Liver (tissue), 8 donors: ENCODE measurements at regions not wholly inside any gene's neighbourhood (a gene's known extent, or its start where the extent isn't known, plus 50 kb on each side); places are given as distances from the start of the nearest gene placed in this dataset.

ENCODE experiments used
- DNase-seq: peaks from one replicate; pipeline ENCODE4 v3.0.0-alpha.2; 2017; ENCODE audit warnings: low spot score
- H3K27ac ChIP-seq, 2 donors: one replicate each; pipeline ENCODE4 v1.7.0; 2013; ENCODE audit warnings: inconsistent platforms in 2 of 2, low read length in 2 of 2, control low read depth in 1 of 2, low read depth in 1 of 2, mild to moderate bottlenecking in 1 of 2
- H3K27me3 ChIP-seq, 4 donors: one replicate each; pipeline versions ENCODE4 v1.6.1 to v1.7.0; 2013; ENCODE audit warnings: low read length in 3 of 4, inconsistent platforms in 1 of 4, mild to moderate bottlenecking in 1 of 4, moderate library complexity in 1 of 4; ENCODE audit not compliant: control insufficient read depth in 4 of 4, insufficient read depth in 4 of 4
- H3K36me3 ChIP-seq, 4 donors: one replicate each; pipeline versions ENCODE4 v1.6.1 to v1.7.0; 2013; ENCODE audit warnings: low read length in 3 of 4, mild to moderate bottlenecking in 3 of 4, low read depth in 1 of 4, moderate library complexity in 1 of 4; ENCODE audit not compliant: control insufficient read depth in 4 of 4, insufficient read depth in 3 of 4
- H3K4me1 ChIP-seq, 4 donors: one replicate each; pipeline versions ENCODE4 v1.6.1 to v1.7.0; 2013; ENCODE audit warnings: low read length in 3 of 4, mild to moderate bottlenecking in 3 of 4, moderate library complexity in 1 of 4; ENCODE audit not compliant: control insufficient read depth in 4 of 4, insufficient read depth in 4 of 4
- H3K4me3 ChIP-seq, 3 donors: one replicate each; pipeline versions ENCODE4 v1.6.1 to v1.7.0; 2013; ENCODE audit warnings: low read length in 3 of 3, control low read depth in 1 of 3, low read depth in 1 of 3, mild to moderate bottlenecking in 1 of 3
- H3K9ac ChIP-seq, 2 donors: one replicate each; pipeline ENCODE4 v1.7.0; 2013; ENCODE audit warnings: low read length in 2 of 2, mild to moderate bottlenecking in 2 of 2, moderate library complexity in 2 of 2, control low read depth in 1 of 2, low read depth in 1 of 2
- H3K9me3 ChIP-seq, 4 donors: one replicate each; pipeline versions ENCODE4 v1.6.1 to v1.7.0; 2013; ENCODE audit warnings: low read length in 3 of 4; ENCODE audit not compliant: control insufficient read depth in 4 of 4
- ATF3 ChIP-seq: IDR thresholded peaks from 2 replicates; pipeline ENCODE4 v1.6.1; 2016; ENCODE audit warnings: antibody characterized with exemption
- CTCF ChIP-seq: fragments of 150-350 bp; IDR thresholded peaks from 2 replicates; pipeline ENCODE4 v1.5.1; 2017; ENCODE audit warnings: improper control_type of control experiment, low read depth, low read length; ENCODE audit not compliant: missing input control
- EGR1 ChIP-seq, 2 donors: IDR thresholded peaks; 2 replicates each; pipeline ENCODE4 v1.6.1; 2016 to 2018; ENCODE audit warnings: antibody characterized with exemption in 2 of 2, low read depth in 2 of 2
- FOXA1 ChIP-seq: IDR thresholded peaks from 2 replicates; pipeline ENCODE4 v1.6.1; 2016; ENCODE audit warnings: antibody characterized with exemption
- FOXA2 ChIP-seq: IDR thresholded peaks from 2 replicates; pipeline ENCODE4 v1.6.1; 2016; ENCODE audit warnings: antibody characterized with exemption
- GABPA ChIP-seq, 2 donors: IDR thresholded peaks in 1 of 2; conservative IDR thresholded peaks in 1 of 2; 2 replicates each; pipeline ENCODE4 v1.6.1; 2016; ENCODE audit warnings: antibody characterized with exemption in 2 of 2, mild to moderate bottlenecking in 1 of 2, moderate library complexity in 1 of 2
- HNF4A ChIP-seq, 2 donors: conservative IDR thresholded peaks; 2 replicates each; pipeline ENCODE4 v1.6.1; 2016; ENCODE audit warnings: antibody characterized with exemption in 2 of 2, mild to moderate bottlenecking in 2 of 2
- HNF4G ChIP-seq: IDR thresholded peaks from 2 replicates; pipeline ENCODE4 v1.6.1; 2016; ENCODE audit warnings: antibody characterized with exemption
- JUND ChIP-seq, 2 donors: IDR thresholded peaks; 2 replicates each; pipeline ENCODE4 v1.6.1; 2016; ENCODE audit warnings: antibody characterized with exemption in 2 of 2
- NR2F2 ChIP-seq: IDR thresholded peaks from 2 replicates; pipeline ENCODE4 v1.6.1; 2016; ENCODE audit warnings: antibody characterized with exemption
- RAD21 ChIP-seq, 2 donors: IDR thresholded peaks; 2 replicates each; pipeline ENCODE4 v1.6.1; 2016; ENCODE audit warnings: antibody characterized with exemption in 2 of 2, mild to moderate bottlenecking in 2 of 2
- REST ChIP-seq: IDR thresholded peaks from 2 replicates; pipeline ENCODE4 v1.6.1; 2016; ENCODE audit warnings: antibody characterized with exemption, mild to moderate bottlenecking
- RXRA ChIP-seq, 2 donors: IDR thresholded peaks; 2 replicates each; pipeline ENCODE4 v1.6.1; 2017 to 2018; ENCODE audit warnings: antibody characterized with exemption in 2 of 2, mild to moderate bottlenecking in 1 of 2
- SP1 ChIP-seq: IDR thresholded peaks from 2 replicates; pipeline ENCODE4 v1.6.1; 2018; ENCODE audit warnings: antibody characterized with exemption, mild to moderate bottlenecking
- TAF1 ChIP-seq: conservative IDR thresholded peaks from 2 replicates; pipeline ENCODE4 v1.6.1; 2016; ENCODE audit warnings: antibody characterized with exemption, mild to moderate bottlenecking
- YY1 ChIP-seq: IDR thresholded peaks from 2 replicates; pipeline ENCODE4 v1.6.1; 2016; ENCODE audit warnings: antibody characterized with exemption, mild to moderate bottlenecking
- ZBTB33 ChIP-seq: IDR thresholded peaks from 2 replicates; pipeline ENCODE4 v1.6.1; 2016; ENCODE audit warnings: antibody characterized with exemption
- WGBS: extraction: QIAGEN DNeasy Blood & Tissue Kit; methylation state at CpG from one replicate; pipeline ENCODE4 v1.1.7; 2013; 5-methylcytosine and 5-hydroxymethylcytosine counted together
- TF ChIP-seq, protein P1 (sequence below): IDR thresholded peaks from 2 replicates; pipeline ENCODE4 v1.6.1; 2016; ENCODE audit warnings: antibody characterized with exemption
- donor health status: healthy.
- donor health status: healthy.
- donor health status: healthy.
- donor health status: healthy.
- donor health status: healthy.

GRCh38 chr6:95517568-95517967, 59.8 kb upstream of the MANEA start:
- H3K4me1 ChIP-seq, result no peaks in the 10 kb centered on the region
- WGBS, result 54% methylated on average over 3 of the region's 3 CpGs
- no peak overlapping the region for H3K4me3 ChIP-seq
- no peak overlapping the region for H3K27ac ChIP-seq
- H3K9me3 ChIP-seq, result no peaks in the 10 kb centered on the region
- no peak for DNase-seq
- TF ChIP-seq ZBTB33 (no peak), JUND (IDR thresholded peaks at IDR 0.05) (no peak), EGR1 (IDR thresholded peaks at IDR 0.05; ENCODE audit: low read depth in 2 of 2) (no peak), FOXA2 (no peak), RAD21 (IDR thresholded peaks at IDR 0.05) (no peak), SP1 (no peak), GABPA (IDR thresholded peaks at IDR 0.05 in 1 of 2, conservative IDR thresholded peaks at IDR 0.05 in 1 of 2) (no peak), CTCF (no peak), ATF3 (no peak), YY1 (no peak), HNF4A (conservative IDR thresholded peaks at IDR 0.05) (no peak), NR2F2 (no peak), TAF1 (no peak), HNF4G (no peak), FOXA1 (no peak), RXRA (IDR thresholded peaks at IDR 0.05) (no peak), REST (no peak)
- TF ChIP-seq, protein P1, sequence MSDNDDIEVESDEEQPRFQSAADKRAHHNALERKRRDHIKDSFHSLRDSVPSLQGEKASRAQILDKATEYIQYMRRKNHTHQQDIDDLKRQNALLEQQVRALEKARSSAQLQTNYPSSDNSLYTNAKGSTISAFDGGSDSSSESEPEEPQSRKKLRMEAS, result no peak
- H3K27me3 ChIP-seq, result no peaks in the 10 kb centered on the region
- H3K36me3 ChIP-seq, result no peaks in the 10 kb centered on the region
- H3K9ac ChIP-seq, result no peak overlapping the region
